BE2C (cell line): ENCODE measurements at regions not wholly inside any gene's neighbourhood (a gene's known extent, or its start where the extent isn't known, plus 50 kb on each side); places are given as distances from the start of the nearest gene placed in this dataset.

ENCODE experiments used
- DNase-seq: peaks from one replicate; pipeline ENCODE4 v3.0.0-alpha.2; 2020
- H3K27me3 ChIP-seq: fragments of 250-450 bp; sonication (Bioruptor Pico); 2 replicates; pipeline ENCODE4 v1.5.1; 2020; ENCODE audit warnings: mild to moderate bottlenecking
- H3K36me3 ChIP-seq: fragments of 250-450 bp; sonication (Bioruptor Pico); 2 replicates; pipeline ENCODE4 v1.5.1; 2020; ENCODE audit warnings: mild to moderate bottlenecking
- H3K4me1 ChIP-seq: fragments of 250-450 bp; sonication (Bioruptor Pico); 2 replicates; pipeline ENCODE4 v1.5.1; 2020
- H3K4me3 ChIP-seq: 2 replicates; pipeline ENCODE4 v1.5.1; 2011; ENCODE audit warnings: low read depth, low read length
- H3K9me3 ChIP-seq: fragments of 250-450 bp; sonication (Bioruptor Pico); 2 replicates; pipeline ENCODE4 v1.5.1; 2020
- CTCF ChIP-seq: IDR thresholded peaks from 2 replicates; pipeline ENCODE4 v1.5.1; 2012; ENCODE audit warnings: mild to moderate bottlenecking, low read depth, low read length

GRCh38 chr22:47335958-47336357 is 573.5 kb downstream of the TBC1D22A start:
- TF ChIP-seq CTCF: no peak
- H3K4me1 ChIP-seq: no peaks in the 10 kb centered on the region
- H3K36me3 ChIP-seq: no peaks in the 10 kb centered on the region
- no peaks in the 10 kb centered on the region for H3K27me3 ChIP-seq
- H3K9me3 ChIP-seq: no peaks in the 10 kb centered on the region; the same call in 1 of the 2 replicates
- no peak for DNase-seq
- H3K4me3 ChIP-seq: no peak overlapping the region

- no peaks in the 10 kb centered on the region for H3K4me1 ChIP-seq
- DNase-seq: no peak
- no peak overlapping the region for H3K4me3 ChIP-seq
- no peaks in the 10 kb centered on the region for H3K36me3 ChIP-seq
- TF ChIP-seq CTCF: no peak
- H3K9me3 ChIP-seq: no peaks in the 10 kb centered on the region; the same call in 1 of the 2 replicates
- no peaks in the 10 kb centered on the region for H3K27me3 ChIP-seq
Measured at GRCh38 chr22:47335460-47335859, 573.0 kb downstream of the TBC1D22A start.

GRCh38 chr22:47334601-47335000 is 572.2 kb downstream of the TBC1D22A start:
- Histone ChIP-seq H3K9me3 (no peaks in the 10 kb centered on the region; the same call in 1 of the 2 replicates), H3K4me3 (no peak overlapping the region), H3K27me3 (no peaks in the 10 kb centered on the region), H3K4me1 (no peaks in the 10 kb centered on the region), H3K36me3 (no peaks in the 10 kb centered on the region)
- TF ChIP-seq CTCF: no peak
- DNase-seq: no peak

- Histone ChIP-seq H3K9me3 (no peaks in the 10 kb centered on the region; the same call in 1 of the 2 replicates), H3K36me3 (no peaks in the 10 kb centered on the region), H3K4me1 (no peaks in the 10 kb centered on the region), H3K4me3 (no peak overlapping the region), H3K27me3 (no peaks in the 10 kb centered on the region)
- no peak for TF ChIP-seq CTCF
- no peak for DNase-seq
Measured at GRCh38 chr22:47333625-47334024, 571.2 kb downstream of the TBC1D22A start.

GRCh38 chr22:47332246-47332980 is 570.0 kb downstream of the TBC1D22A start:
- H3K9me3 ChIP-seq: no peaks in the 10 kb centered on the region; the same call in 1 of the 2 replicates
- DNase-seq: no peak

More at GRCh38 chr22:47332246-47332980, 570.0 kb downstream of the TBC1D22A start:
- Histone ChIP-seq H3K4me1 (no peaks in the 10 kb centered on the region), H3K36me3 (no peaks in the 10 kb centered on the region), H3K4me3 (no peak overlapping the region), H3K27me3 (no peaks in the 10 kb centered on the region)
- TF ChIP-seq CTCF: no peak
